ENCODE measurements at regions not wholly inside any gene's neighbourhood (a gene's known extent, or its start where the extent isn't known, plus 50 kb on each side); places are given as distances from the start of the nearest gene placed in this dataset.
A peak's percentile ranks its signal among the peaks of the same experiment; 100 is the strongest.
"Not testable (repeated sequence)": the region's sequence is repeated elsewhere in the genome, so short reads cannot be mapped to it uniquely, and the experiment has no call there.

GRCh38 chr6:72534236-72534635, 87.6 kb upstream of the KCNQ5 start:
- DNase-seq = no peak

- DNase-seq = no peak
Measured at GRCh38 chr6:72535124-72535523, 86.7 kb upstream of the KCNQ5 start.

- no peak for DNase-seq
Measured at GRCh38 chr6:72547020-72547419, 74.8 kb upstream of the KCNQ5 start.

GRCh38 chr6:72551470-72551869, 70.4 kb upstream of the KCNQ5 start:
- DNase-seq = no peak

- DNase-seq = no peak
Measured at GRCh38 chr6:72552938-72553337, 68.9 kb upstream of the KCNQ5 start.

- peak; percentile 47 for DNase-seq
Measured at GRCh38 chr6:72553531-72554511, 68.0 kb upstream of the KCNQ5 start.

GRCh38 chr6:72554761-72555221, 67.1 kb upstream of the KCNQ5 start:
- DNase-seq = no peak

GRCh38 chr6:72559067-72559466, 62.8 kb upstream of the KCNQ5 start:
- no peak for DNase-seq

- no peak for DNase-seq
Measured at GRCh38 chr6:72559555-72559954, 62.3 kb upstream of the KCNQ5 start.

GRCh38 chr6:72560721-72561593, 60.9 kb upstream of the KCNQ5 start:
- no peak for DNase-seq

- no peak for DNase-seq
Measured at GRCh38 chr6:72561629-72562028, 60.2 kb upstream of the KCNQ5 start.

- DNase-seq = no peak
Measured at GRCh38 chr6:72564231-72564630, 57.6 kb upstream of the KCNQ5 start.

- DNase-seq = not testable (repeated sequence)
Measured at GRCh38 chr6:72571993-72572392, 49.9 kb upstream of the KCNQ5 start.

Data from NCI-H187 treated with DMSO at 0.1 percent for 48 hours (cell line).